MM.1S (cell line): ENCODE measurements at regions not wholly inside any gene's neighbourhood (a gene's known extent, or its start where the extent isn't known, plus 50 kb on each side); places are given as distances from the start of the nearest gene placed in this dataset.

ENCODE experiments used
- EZH2 ChIP-seq: fragments of 300-600 bp; sonication (generic); optimal IDR thresholded peaks from 2 replicates; pipeline ENCODE3; 2017; ENCODE audit warnings: low read depth, mild to moderate bottlenecking, antibody characterized with exemption, low read length, mixed read lengths
- TF ChIP-seq, protein P1 (sequence below): fragments of 300-600 bp; sonication (generic); IDR thresholded peaks from 2 replicates; pipeline ENCODE4 v1.5.1; 2016; ENCODE audit warnings: antibody characterized with exemption, low read length, mixed read lengths

DNA sequence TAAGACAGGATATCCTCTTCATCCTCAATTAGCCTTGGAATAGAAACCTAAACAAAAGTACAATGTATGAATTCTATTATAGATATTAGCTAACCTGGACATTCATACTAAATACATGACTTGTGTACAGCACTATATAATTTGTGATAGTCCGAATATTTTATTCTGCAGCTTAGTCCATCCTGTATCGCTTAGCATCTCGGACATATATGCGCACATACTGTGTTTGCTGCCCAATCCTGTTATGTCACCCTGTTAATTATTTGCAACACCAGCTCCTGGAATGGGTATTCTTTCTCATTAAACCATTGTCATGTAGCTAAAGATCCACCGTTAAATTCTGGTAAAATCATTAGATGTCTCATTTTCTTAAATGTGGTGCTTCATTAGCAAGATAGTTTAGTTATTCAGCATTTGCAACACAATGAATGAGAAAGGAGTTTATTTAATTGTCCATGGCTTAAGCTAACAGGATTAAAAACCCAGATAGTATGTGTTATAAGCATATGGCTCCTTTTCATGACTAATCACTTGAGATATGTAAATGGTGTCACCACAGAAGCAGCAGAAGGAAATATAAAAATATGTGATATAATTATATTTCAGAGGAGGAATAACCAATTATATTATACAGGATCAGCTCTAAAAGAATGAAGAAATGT is 156.0 kb upstream of the ARHGAP5 start:
- TF ChIP-seq, protein P1, sequence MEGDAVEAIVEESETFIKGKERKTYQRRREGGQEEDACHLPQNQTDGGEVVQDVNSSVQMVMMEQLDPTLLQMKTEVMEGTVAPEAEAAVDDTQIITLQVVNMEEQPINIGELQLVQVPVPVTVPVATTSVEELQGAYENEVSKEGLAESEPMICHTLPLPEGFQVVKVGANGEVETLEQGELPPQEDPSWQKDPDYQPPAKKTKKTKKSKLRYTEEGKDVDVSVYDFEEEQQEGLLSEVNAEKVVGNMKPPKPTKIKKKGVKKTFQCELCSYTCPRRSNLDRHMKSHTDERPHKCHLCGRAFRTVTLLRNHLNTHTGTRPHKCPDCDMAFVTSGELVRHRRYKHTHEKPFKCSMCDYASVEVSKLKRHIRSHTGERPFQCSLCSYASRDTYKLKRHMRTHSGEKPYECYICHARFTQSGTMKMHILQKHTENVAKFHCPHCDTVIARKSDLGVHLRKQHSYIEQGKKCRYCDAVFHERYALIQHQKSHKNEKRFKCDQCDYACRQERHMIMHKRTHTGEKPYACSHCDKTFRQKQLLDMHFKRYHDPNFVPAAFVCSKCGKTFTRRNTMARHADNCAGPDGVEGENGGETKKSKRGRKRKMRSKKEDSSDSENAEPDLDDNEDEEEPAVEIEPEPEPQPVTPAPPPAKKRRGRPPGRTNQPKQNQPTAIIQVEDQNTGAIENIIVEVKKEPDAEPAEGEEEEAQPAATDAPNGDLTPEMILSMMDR = no peak
- TF ChIP-seq EZH2 = no peak
